ENCODE measurements at regions not wholly inside any gene's neighbourhood (a gene's known extent, or its start where the extent isn't known, plus 50 kb on each side); places are given as distances from the start of the nearest gene placed in this dataset.
A peak's percentile ranks its signal among the peaks of the same experiment; 100 is the strongest.
"Not testable (repeated sequence)": the region's sequence is repeated elsewhere in the genome, so short reads cannot be mapped to it uniquely, and the experiment has no call there.

DNA sequence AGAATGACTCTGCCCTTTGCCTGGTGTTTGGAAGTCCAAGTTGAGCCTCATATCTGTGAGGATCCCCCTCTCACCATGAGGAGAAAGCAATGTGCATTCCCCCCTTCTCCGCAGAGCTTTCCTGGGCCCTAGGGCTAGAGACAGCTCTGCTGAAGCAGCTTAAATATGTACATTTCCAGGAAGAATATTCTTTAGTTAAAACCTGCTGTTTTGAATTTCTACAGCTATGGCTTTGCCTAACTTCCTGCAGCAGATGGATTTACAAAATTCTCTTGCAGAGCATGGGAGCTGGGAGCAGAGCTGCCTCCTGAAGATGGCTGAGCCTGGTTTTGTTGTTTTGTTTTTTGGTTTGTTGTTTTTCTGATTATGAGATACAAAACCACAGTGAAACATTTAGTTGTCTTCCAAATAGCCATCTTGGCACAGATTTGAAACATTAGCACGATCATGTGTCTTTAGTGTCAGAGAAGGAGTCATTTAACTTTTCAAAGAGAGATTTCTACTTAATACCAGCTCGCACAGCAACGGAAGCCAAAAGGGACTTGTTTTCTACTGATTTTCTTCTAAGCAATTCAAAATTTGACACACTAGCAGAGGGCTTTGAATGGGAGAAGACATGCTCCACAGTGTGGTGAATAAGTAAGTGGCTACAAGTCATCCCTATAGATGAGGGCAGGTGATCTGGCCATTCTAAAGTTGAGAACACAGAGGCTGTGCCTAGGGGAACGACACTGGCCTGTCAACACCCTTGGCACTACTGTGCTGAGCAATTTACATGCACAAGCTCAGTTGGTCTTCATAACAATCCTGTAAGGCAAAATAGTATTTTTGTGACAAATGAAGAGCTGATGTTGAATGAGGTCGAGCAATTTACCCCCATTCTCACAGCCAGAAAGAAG is 222.6 kb downstream of the MREG start:
- Histone ChIP-seq H3K36me3 (ENCODE audit: insufficient read depth) (no peaks in the 10 kb centered on the region), H3K27ac (ENCODE audit: low read depth) (no peak overlapping the region), H3K4me3 (ENCODE audit: low read depth, low read length) (no peak overlapping the region), H3K4me1 (ENCODE audit: insufficient read depth) (no peaks in the 10 kb centered on the region)
- WGBS = 59% methylated on average over 6 of the region's 6 CpGs
- no peak for DNase-seq (ENCODE audit: extremely low spot score)

- no peak overlapping the region for H3K4me3 ChIP-seq (ENCODE audit: low read depth, low read length)
- 88% methylated on average over 7 of the region's 7 CpGs for whole genome bisulfite sequencing
- no peak overlapping the region for H3K27ac ChIP-seq (ENCODE audit: low read depth)
- no peaks in the 10 kb centered on the region for H3K4me1 ChIP-seq (ENCODE audit: insufficient read depth)
- H3K36me3 ChIP-seq (ENCODE audit: insufficient read depth) = no peaks in the 10 kb centered on the region
- DNase-seq (ENCODE audit: extremely low spot score) = no peak
These were observed 225.7 kb downstream of the MREG start for GRCh38 chr2:215787565-215788178.

DNA sequence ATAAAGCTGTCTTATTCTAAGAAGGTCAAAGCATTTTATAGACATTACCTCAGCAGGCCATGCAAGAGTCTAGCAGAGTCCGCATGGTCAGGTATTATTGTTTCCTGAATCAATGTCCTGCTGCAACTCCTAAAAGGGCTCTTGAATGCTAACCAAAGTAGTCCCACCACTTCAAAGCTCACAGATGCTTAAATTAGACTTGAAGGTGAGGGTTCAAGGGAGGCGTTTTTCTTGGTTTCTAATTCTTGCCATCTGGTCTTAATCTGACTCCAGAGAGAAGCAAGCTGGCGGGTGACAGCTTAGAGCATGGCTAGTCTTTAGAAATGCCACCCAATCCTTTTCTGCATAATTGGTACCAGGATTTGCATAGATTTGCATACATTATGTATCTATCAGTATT is 226.3 kb downstream of the MREG start:
- H3K4me3 ChIP-seq (ENCODE audit: low read depth, low read length) = no peak overlapping the region
- no peaks in the 10 kb centered on the region for H3K4me1 ChIP-seq (ENCODE audit: insufficient read depth)
- no peak overlapping the region for H3K27ac ChIP-seq (ENCODE audit: low read depth)
- 87% methylated on average over 3 of the region's 3 CpGs for WGBS
- H3K36me3 ChIP-seq (ENCODE audit: insufficient read depth) = no peaks in the 10 kb centered on the region
- DNase-seq (ENCODE audit: extremely low spot score) = no peak

- Histone ChIP-seq H3K36me3 (ENCODE audit: insufficient read depth) (no peaks in the 10 kb centered on the region), H3K4me3 (ENCODE audit: low read depth, low read length) (no peak overlapping the region), H3K27ac (ENCODE audit: low read depth) (no peak overlapping the region), H3K4me1 (ENCODE audit: insufficient read depth) (no peaks in the 10 kb centered on the region)
- peak; percentile 32 for DNase-seq (ENCODE audit: extremely low spot score)
- 24% methylated on average over 3 of the region's 3 CpGs for WGBS
These were observed 229.0 kb downstream of the MREG start for GRCh38 chr2:215784371-215784783.

- not testable (repeated sequence) for H3K4me1 ChIP-seq (ENCODE audit: insufficient read depth); H3K4me3 ChIP-seq (ENCODE audit: low read depth, low read length); H3K27ac ChIP-seq (ENCODE audit: low read depth); DNase-seq (ENCODE audit: extremely low spot score); H3K36me3 ChIP-seq (ENCODE audit: insufficient read depth)
- 95% methylated on average over 7 of the region's 7 CpGs for WGBS
These were observed 229.7 kb downstream of the MREG start for GRCh38 chr2:215783640-215784039.

DNA sequence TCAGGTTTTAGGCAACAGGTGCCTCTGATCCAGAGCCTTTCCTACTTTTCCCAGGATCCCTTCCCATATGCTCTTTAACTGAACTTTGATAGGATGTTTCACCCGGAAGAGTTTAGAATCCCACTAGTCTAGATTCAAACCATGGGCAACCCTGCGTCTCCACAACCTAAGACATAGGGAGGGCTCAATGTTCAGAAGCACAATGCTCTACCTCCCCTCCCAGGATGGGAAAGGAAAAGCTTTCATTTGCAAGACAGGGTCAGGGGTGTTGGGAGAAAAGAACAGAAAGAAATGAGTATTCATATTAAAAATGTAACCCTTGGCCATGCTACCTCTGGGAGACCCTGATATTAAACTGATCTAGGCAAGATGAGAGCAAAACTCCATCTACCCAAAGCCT is 230.4 kb downstream of the MREG start:
- no peaks in the 10 kb centered on the region for H3K4me1 ChIP-seq (ENCODE audit: insufficient read depth)
- DNase-seq (ENCODE audit: extremely low spot score) = no peak
- no peak overlapping the region for H3K4me3 ChIP-seq (ENCODE audit: low read depth, low read length)
- 95% methylated on average over 2 of the region's 2 CpGs for WGBS
- no peak overlapping the region for H3K27ac ChIP-seq (ENCODE audit: low read depth)
- no peaks in the 10 kb centered on the region for H3K36me3 ChIP-seq (ENCODE audit: insufficient read depth)

GRCh38 chr2:215782295-215782694 is 231.1 kb downstream of the MREG start:
- H3K36me3 ChIP-seq (ENCODE audit: insufficient read depth) = no peaks in the 10 kb centered on the region
- no peak overlapping the region for H3K4me3 ChIP-seq (ENCODE audit: low read depth, low read length)
- no peak overlapping the region for H3K27ac ChIP-seq (ENCODE audit: low read depth)
- H3K4me1 ChIP-seq (ENCODE audit: insufficient read depth) = no peaks in the 10 kb centered on the region
- WGBS = 86% methylated on average over 1 of the region's 1 CpG
- no peak for DNase-seq (ENCODE audit: extremely low spot score)

DNA sequence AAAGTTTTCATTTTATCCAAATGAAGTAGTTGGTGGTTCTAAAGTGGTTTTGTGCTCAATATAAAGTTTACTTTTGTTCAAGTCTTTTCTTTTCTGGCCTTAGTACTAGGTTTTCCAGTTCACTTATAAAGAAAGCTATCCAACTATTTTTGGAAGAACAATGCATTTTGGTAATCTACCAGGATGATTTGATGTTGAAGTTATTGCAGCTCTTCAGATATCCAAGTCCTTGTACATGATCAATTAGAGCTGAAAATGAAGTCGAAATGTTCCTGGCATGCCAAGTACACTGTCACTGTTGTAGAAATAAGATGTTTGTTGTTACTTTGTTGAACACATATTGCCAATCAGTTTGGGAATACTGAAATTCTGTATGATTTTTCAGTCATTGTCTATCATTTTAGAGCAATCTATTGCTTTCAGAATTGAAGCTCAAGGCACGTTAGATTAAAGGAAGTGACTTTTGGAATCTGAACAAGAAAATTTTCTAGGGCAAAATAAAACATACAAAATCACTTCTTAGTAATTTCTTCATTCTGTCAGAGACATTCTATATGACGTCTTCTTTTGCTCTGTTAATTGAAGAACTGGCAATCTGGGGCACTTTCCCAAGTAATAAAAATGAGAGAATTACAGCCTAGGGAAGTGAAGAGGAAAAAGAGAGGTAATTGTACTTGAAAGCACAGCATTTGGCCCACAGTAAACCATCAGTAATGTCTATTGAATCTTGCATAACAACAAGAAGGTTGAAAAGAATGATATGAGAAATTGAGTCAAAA is 232.3 kb downstream of the MREG start:
- H3K36me3 ChIP-seq (ENCODE audit: insufficient read depth) = no peaks in the 10 kb centered on the region
- no peaks in the 10 kb centered on the region for H3K4me1 ChIP-seq (ENCODE audit: insufficient read depth)
- H3K4me3 ChIP-seq (ENCODE audit: low read depth, low read length) = no peak overlapping the region
- DNase-seq (ENCODE audit: extremely low spot score) = no peak
- 42% methylated on average over 3 of the region's 3 CpGs for WGBS
- no peak overlapping the region for H3K27ac ChIP-seq (ENCODE audit: low read depth)

DNA sequence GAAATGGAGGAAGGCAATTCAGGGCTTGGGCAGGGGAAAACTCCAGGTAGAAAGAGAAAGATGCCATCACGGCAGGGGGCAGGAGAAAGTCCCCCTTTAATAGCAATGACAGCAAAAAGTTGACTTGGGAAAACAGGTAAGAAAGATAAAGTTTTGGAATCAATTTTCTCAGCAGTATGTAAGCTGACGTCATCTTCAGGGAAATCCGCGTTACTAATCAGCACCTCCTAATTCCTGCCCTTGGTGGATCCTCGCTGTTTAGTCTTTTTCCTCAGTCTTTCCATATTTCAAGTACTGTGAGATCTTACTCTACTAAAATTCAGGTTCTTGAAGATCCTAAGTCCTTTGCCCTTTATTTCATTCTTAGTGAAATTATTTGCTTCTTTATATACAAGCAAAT is 233.0 kb downstream of the MREG start:
- no peaks in the 10 kb centered on the region for H3K4me1 ChIP-seq (ENCODE audit: insufficient read depth)

GRCh38 chr2:215779912-215780311 is 233.4 kb downstream of the MREG start:
- no peak overlapping the region for H3K27ac ChIP-seq (ENCODE audit: low read depth)

More for the DNA sequence above, 233.0 kb downstream of the MREG start:
- H3K27ac ChIP-seq (ENCODE audit: low read depth) = no peak overlapping the region
- H3K4me3 ChIP-seq (ENCODE audit: low read depth, low read length) = no peak overlapping the region
- 63% methylated on average over 5 of the region's 5 CpGs for WGBS
- no peak for DNase-seq (ENCODE audit: extremely low spot score)
- no peaks in the 10 kb centered on the region for H3K36me3 ChIP-seq (ENCODE audit: insufficient read depth)

DNA sequence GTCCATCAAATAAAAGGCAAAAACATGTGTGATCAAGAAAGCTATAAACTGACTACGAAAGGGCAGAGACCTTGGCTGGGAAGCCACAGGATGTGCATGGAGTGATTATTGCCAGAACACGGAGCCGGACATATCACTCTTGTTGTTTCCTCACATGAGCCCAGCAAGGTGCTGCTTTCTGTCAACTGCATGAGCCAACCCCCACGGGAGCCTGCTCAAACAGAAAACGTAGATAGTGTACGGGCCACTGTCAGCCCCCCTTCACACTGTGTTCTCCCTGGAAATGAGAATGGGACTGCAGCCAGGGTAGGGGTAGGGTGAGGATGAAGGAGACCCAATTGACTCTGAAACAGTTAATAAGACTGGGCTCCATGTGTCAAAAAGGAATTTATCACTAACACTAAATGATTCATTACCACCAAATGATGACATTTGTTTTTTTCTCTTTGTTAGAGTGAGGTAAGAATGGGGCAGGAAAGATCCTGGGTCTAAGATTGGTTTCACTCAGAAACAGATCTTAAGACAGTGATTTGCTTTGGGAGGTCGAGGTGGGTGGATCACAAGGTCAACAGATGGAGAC is 235.8 kb downstream of the MREG start:
- DNase-seq (ENCODE audit: extremely low spot score) = no peak
- Histone ChIP-seq H3K4me3 (ENCODE audit: low read depth, low read length) (no peak overlapping the region), H3K27ac (ENCODE audit: low read depth) (no peak overlapping the region), H3K36me3 (ENCODE audit: insufficient read depth) (no peaks in the 10 kb centered on the region), H3K4me1 (ENCODE audit: insufficient read depth) (no peaks in the 10 kb centered on the region)
- WGBS = 60% methylated on average over 7 of the region's 7 CpGs

More at GRCh38 chr2:215779912-215780311, 233.4 kb downstream of the MREG start:
- 98% methylated on average over 3 of the region's 3 CpGs for WGBS
- no peak overlapping the region for H3K4me3 ChIP-seq (ENCODE audit: low read depth, low read length)
- H3K36me3 ChIP-seq (ENCODE audit: insufficient read depth) = no peaks in the 10 kb centered on the region
- no peak for DNase-seq (ENCODE audit: extremely low spot score)
- no peaks in the 10 kb centered on the region for H3K4me1 ChIP-seq (ENCODE audit: insufficient read depth)

DNA sequence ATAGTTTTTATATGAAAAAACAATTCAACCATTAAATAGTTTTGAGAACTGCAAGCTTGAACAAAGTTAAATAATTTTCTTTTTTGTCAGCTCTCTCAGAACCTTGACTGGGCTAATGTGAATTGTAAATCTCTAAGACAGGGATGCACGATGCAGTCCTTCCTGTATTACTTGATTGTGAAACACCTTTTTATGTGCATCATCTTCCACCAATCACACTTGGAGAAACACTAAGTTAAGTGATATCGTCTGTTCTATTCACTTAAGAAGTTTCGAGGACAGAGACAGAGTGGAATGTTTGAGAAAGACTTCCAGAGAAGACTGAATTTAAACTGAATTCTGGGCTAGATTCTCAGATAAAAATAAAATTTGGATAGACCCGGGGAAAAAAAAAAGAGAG is 238.2 kb downstream of the MREG start:
- H3K4me1 ChIP-seq (ENCODE audit: insufficient read depth) = no peaks in the 10 kb centered on the region
- no peaks in the 10 kb centered on the region for H3K36me3 ChIP-seq (ENCODE audit: insufficient read depth)
- no peak overlapping the region for H3K4me3 ChIP-seq (ENCODE audit: low read depth, low read length)
- no peak for DNase-seq (ENCODE audit: extremely low spot score)
- no peak overlapping the region for H3K27ac ChIP-seq (ENCODE audit: low read depth)
- WGBS = 64% methylated on average over 4 of the region's 4 CpGs

DNA sequence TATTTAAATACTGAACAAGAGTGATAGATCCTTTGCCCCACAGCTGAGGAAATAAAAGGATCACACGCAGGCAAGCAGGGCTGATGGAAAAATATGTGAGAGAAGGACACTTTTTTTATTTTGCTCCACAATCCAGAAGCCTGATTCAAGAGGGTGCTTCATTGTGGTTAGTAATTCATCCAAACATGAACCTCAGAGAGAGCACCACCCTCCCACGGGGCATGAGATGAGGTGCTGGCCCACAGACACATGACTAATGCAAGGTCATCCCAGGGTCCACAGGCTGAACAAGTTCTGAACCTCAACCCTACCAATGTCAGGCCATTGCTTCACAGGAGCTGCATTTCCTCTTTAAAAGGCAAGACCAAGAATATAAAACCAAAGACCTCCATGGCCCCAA is 239.6 kb downstream of the MREG start:
- Histone ChIP-seq H3K36me3 (ENCODE audit: insufficient read depth) (no peaks in the 10 kb centered on the region), H3K4me3 (ENCODE audit: low read depth, low read length) (no peak overlapping the region), H3K27ac (ENCODE audit: low read depth) (no peak overlapping the region), H3K4me1 (ENCODE audit: insufficient read depth) (no peaks in the 10 kb centered on the region)
- no peak for DNase-seq (ENCODE audit: extremely low spot score)
- WGBS = 60% methylated on average over 2 of the region's 2 CpGs

Data from urinary bladder (tissue), 3 donors.